Fibroblast of mammary gland (primary cell): ENCODE measurements at regions not wholly inside any gene's neighbourhood (a gene's known extent, or its start where the extent isn't known, plus 50 kb on each side); places are given as distances from the start of the nearest gene placed in this dataset.
A peak's percentile ranks its signal among the peaks of the same experiment; 100 is the strongest.

ENCODE experiments used
- DNase-seq: peaks from one replicate; pipeline ENCODE4 v3.0.0-alpha.2; 2010; ENCODE audit warnings: low read depth
- H3K4me3 ChIP-seq: 2 replicates; pipeline ENCODE4 v1.5.1; 2011; ENCODE audit warnings: low read depth, mild to moderate bottlenecking, low read length, moderate library complexity; ENCODE audit not compliant: control insufficient read depth
- TF ChIP-seq, protein P1 (sequence below): conservative IDR thresholded peaks from 2 replicates; pipeline ENCODE4 v1.5.1; 2011; ENCODE audit warnings: low read depth, low read length, inconsistent platforms; ENCODE audit not compliant: control insufficient read depth, insufficient read depth

DNA sequence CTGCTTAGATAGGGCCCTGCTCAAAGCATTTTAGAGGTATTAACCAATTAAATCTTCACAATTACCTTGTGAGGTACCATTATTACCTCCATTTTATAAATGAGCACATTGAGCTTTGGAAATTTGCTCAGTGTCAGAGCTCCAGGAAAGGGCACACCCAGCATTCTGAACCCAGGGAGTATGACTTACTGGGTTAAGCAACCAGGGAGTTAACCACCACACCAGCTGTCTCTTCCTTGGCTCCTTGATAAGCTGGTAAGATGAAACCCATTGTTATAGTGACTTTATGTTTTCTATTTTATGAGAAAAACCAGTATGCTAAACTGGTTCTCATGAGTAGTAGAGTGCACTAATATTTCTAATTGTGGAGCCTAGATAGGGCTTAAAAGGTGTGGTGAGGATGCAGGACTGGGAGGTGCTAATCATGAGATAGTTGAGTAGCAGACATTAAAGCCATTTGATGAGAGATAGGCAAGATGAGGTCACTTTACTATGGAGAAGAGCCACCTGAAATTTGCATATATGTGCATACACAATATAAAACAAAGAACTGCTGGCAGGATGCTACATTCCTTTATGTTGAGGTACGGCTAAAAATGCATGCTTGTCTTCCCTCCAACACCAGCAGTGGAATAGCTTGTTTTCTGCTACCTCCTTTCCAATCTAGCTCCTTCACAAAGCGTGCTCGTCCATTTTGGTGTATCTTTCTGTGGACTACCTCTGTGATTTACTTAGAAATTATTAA lies 556.1 kb downstream of the SPRY1 start:
- peak; percentile 57 for DNase-seq
- TF ChIP-seq, protein P1, sequence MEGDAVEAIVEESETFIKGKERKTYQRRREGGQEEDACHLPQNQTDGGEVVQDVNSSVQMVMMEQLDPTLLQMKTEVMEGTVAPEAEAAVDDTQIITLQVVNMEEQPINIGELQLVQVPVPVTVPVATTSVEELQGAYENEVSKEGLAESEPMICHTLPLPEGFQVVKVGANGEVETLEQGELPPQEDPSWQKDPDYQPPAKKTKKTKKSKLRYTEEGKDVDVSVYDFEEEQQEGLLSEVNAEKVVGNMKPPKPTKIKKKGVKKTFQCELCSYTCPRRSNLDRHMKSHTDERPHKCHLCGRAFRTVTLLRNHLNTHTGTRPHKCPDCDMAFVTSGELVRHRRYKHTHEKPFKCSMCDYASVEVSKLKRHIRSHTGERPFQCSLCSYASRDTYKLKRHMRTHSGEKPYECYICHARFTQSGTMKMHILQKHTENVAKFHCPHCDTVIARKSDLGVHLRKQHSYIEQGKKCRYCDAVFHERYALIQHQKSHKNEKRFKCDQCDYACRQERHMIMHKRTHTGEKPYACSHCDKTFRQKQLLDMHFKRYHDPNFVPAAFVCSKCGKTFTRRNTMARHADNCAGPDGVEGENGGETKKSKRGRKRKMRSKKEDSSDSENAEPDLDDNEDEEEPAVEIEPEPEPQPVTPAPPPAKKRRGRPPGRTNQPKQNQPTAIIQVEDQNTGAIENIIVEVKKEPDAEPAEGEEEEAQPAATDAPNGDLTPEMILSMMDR, result no peak
- no peak overlapping the region for H3K4me3 ChIP-seq

DNA sequence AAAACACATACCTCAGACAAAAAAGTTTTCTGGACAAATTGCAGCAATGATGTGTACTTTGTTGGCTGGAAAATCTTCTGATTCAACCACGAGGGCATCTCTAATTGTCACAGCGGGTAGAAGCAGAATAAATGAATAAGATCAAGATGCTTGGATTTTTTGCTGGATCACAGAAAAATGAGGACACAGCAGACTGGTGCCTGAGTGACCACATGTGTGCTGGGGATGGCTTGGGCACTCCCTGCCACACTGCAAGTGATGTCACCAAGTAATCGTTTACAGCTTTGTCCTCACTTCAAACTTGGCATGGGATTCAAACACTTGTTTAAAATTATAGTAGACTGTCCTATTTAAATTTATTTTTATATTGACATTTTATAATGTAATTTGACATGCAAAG lies 557.0 kb downstream of the SPRY1 start:
- H3K4me3 ChIP-seq, result no peak overlapping the region
- no peak for DNase-seq
- TF ChIP-seq, protein P1, result no peak

DNA sequence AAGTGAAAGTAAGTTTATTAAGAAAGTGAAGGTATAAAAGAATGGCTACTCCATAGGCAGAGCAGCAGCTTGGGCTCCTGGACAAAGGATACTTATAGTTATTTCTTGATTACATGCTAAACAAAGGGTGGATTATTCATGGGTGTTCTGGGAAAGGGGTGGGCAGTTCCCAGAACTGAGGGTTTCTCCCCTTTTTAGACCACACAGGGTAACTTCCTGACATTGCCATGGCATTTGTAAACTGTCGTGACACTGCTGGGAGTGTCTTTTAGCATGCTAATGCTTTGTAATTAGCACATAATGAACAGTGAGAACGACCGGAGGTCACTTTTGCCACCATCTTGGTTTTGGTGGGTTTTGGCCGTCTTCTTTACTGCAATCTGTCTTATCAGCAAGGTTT lies 557.6 kb downstream of the SPRY1 start:
- no peak for DNase-seq
- TF ChIP-seq, protein P1, result no peak
- no peak overlapping the region for H3K4me3 ChIP-seq

DNA sequence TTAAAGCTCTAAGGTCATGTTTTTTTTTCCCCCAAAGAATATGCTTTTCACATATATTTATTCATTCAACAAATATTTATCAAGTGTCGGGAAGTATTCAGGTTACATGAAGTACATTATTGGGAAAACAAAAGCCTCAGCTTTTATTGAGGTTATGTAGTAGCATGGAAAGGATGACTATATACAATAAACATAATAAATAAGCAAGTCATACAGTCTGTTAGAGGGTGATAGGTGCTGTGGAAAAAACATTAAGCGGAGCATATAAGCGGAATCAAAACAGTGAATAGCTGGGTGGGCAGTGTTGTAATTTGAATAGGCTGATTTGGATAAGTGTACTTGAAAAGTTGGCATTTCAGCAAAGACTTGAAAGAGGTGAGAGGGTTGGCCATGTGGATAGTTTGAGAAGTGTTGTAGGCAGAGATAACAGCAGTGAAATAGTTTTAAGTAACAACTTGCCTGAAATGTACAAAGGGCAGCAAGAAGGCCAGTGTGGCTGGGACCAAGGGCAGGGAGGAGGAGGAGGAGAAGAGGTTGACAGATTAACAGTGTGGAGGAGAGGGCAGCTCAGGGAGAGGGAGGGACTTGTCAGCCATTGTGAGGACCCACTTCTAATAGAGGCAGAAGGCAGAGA lies 558.7 kb downstream of the SPRY1 start:
- TF ChIP-seq, protein P1, result no peak
- no peak overlapping the region for H3K4me3 ChIP-seq
- no peak for DNase-seq

DNA sequence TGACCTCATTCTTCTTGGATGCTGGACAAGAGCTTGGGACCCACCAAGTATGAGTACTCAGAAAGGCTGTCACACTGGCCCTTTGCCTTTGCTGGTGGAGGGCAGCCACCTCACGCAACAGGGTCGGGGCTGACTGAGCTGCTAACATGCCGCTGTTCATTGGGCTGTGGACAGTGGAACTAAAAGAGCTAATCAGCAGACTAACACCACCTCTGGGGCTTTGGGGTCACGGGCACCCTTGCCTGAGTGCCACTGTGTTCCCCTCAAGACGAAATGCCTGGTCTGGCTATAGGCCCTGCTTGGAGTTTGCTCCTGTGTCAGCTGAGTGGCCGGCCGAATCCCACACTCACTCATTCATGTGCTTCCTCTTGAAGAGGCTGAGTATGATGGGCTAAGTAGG lies 559.6 kb downstream of the SPRY1 start:
- no peak for DNase-seq
- H3K4me3 ChIP-seq, result no peak overlapping the region
- TF ChIP-seq, protein P1, result no peak

DNA sequence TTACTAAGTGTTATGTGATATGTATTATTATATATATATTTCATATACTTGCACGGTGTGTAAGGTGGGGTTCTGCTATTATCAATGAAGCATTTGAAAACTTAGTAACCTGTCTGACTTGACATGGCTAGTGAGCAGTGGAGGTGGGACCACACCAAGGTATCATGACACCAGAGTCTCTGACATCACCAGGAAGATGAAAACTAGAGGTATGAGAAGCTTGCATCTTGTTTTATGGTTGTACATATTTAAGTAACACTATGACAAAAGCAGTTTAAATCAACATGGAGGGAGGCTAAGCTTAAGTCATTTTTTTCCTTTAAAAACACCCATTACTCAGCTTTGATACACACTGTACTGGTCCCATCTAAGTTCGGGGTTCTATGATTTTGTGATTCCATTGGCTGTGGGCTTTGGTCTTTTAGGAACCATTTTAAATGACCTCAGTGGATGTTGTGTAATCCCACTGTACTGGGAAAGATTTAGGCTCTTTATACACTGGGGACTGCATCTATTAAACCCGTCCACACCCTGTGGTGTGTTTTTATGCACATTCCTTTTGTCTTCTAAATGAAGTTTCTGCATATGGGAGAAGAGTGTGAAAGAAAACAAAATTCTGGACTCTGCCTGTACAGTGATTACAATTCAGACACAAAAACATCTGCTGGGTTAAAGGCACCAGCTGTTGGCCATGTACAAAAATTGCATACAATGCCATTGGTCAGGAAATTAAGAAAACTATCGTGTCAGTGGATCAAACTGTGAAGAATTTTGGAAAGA lies 570.6 kb downstream of the SPRY1 start:
- peak; percentile 56 for DNase-seq
- TF ChIP-seq, protein P1, result no peak
- no peak overlapping the region for H3K4me3 ChIP-seq
